WTC11 (cell line): ENCODE measurements at regions not wholly inside any gene's neighbourhood (a gene's known extent, or its start where the extent isn't known, plus 50 kb on each side); places are given as distances from the start of the nearest gene placed in this dataset.

Source experiments
- ATAC-seq: fragments of 200-7000 bp; cut with Tn5 transposase; 2 replicates; pipeline ENCODE4 v1.10.0; 2021; ENCODE audit warnings: mild to moderate bottlenecking, moderate library complexity
- CTCF ChIA-PET: fragments of 300-600 bp; sonication (Branson Sonifier 250); formaldehyde crosslinking; loops from one replicate; lab custom pipeline; 2021; ENCODE audit warnings: antibody characterized with exemption; lab: Charles Lee
- POLR2A ChIA-PET: fragments of 350-600 bp; sonication (Branson Sonifier 250); formaldehyde crosslinking; loops from one replicate; lab custom pipeline; 2021; ENCODE audit warnings: antibody characterized with exemption; lab: Charles Lee
- DNase-seq: peaks from one replicate; pipeline ENCODE4 v3.0.0; 2021; ENCODE audit warnings: low spot score
- H3K27ac Mint-ChIP-seq: 2 replicates; pipeline ENCODE4 v1.8.0; 2021; ENCODE audit warnings: mixed read lengths
- H3K27me3 Mint-ChIP-seq: 2 replicates; pipeline ENCODE4 v1.8.0; 2021; ENCODE audit warnings: low read depth, mild to moderate bottlenecking, moderate library complexity, mixed read lengths
- H3K36me3 Mint-ChIP-seq: 2 replicates; pipeline ENCODE4 v1.8.0; 2021; ENCODE audit warnings: mixed read lengths
- H3K4me1 Mint-ChIP-seq: 2 replicates; pipeline ENCODE4 v1.8.0; 2022; ENCODE audit warnings: mixed read lengths
- H3K4me3 Mint-ChIP-seq: 2 replicates; pipeline ENCODE4 v1.8.0; 2021; ENCODE audit warnings: mild to moderate bottlenecking, moderate library complexity, mixed read lengths
- H3K9me3 Mint-ChIP-seq: 2 replicates; pipeline ENCODE4 v1.8.0; 2021; ENCODE audit warnings: mixed read lengths
- ATF3 ChIP-seq: sonication (generic); formaldehyde crosslinking; conservative IDR thresholded peaks from 2 replicates; pipeline ENCODE4 v1.8.1; 2022; ENCODE audit warnings: mild to moderate bottlenecking, missing genetic modification reagents
- E2F1 ChIP-seq: sonication (generic); formaldehyde crosslinking; IDR thresholded peaks from 2 replicates; pipeline ENCODE4 v1.8.0; 2022; ENCODE audit warnings: mild to moderate bottlenecking, missing genetic modification reagents
- E2F4 ChIP-seq: sonication (generic); formaldehyde crosslinking; IDR thresholded peaks from 2 replicates; pipeline ENCODE4 v1.8.1; 2022; ENCODE audit warnings: low read depth, mild to moderate bottlenecking, moderate library complexity, missing genetic modification reagents, borderline replicate concordance
- EMX1 ChIP-seq: fragments of 250-450 bp; sonication (Bioruptor Pico); IDR thresholded peaks from 2 replicates; pipeline ENCODE4 v1.8.0; 2021; ENCODE audit warnings: mild to moderate bottlenecking
- GRHL2 ChIP-seq: fragments of 250-450 bp; sonication (Bioruptor Pico); IDR thresholded peaks from 2 replicates; pipeline ENCODE4 v1.8.0; 2022; ENCODE audit warnings: mild to moderate bottlenecking, moderate library complexity; ENCODE audit not compliant: insufficient replicate concordance, severe bottlenecking
- JAZF1 ChIP-seq: fragments of 250-450 bp; sonication (Bioruptor Pico); IDR thresholded peaks from 2 replicates; pipeline ENCODE4 v1.9.0; 2021; ENCODE audit warnings: moderate library complexity, mild to moderate bottlenecking, inconsistent platforms
- KAT7 ChIP-seq: sonication (generic); formaldehyde crosslinking; IDR thresholded peaks from 2 replicates; pipeline ENCODE4 v1.8.1; 2023; ENCODE audit warnings: missing genetic modification reagents, mild to moderate bottlenecking, borderline replicate concordance
- MLX ChIP-seq: sonication (generic); formaldehyde crosslinking; IDR thresholded peaks from 2 replicates; pipeline ENCODE4 v1.8.1; 2023; ENCODE audit warnings: mild to moderate bottlenecking, missing genetic modification reagents, moderate library complexity
- MXD4 ChIP-seq: fragments of 250-450 bp; sonication (Bioruptor Pico); IDR thresholded peaks from 2 replicates; pipeline ENCODE4 v1.8.0; 2021; ENCODE audit warnings: mild to moderate bottlenecking, moderate library complexity, borderline replicate concordance
- NR1H2 ChIP-seq: sonication (generic); formaldehyde crosslinking; IDR thresholded peaks from 2 replicates; pipeline ENCODE4 v1.9.0; 2021; ENCODE audit warnings: mild to moderate bottlenecking, moderate library complexity, missing genetic modification reagents
- OVOL2 ChIP-seq: fragments of 250-450 bp; sonication (Bioruptor Pico); IDR thresholded peaks from 2 replicates; pipeline ENCODE4 v1.9.0; 2021; ENCODE audit warnings: mild to moderate bottlenecking, borderline replicate concordance
- RORB ChIP-seq: fragments of 250-450 bp; sonication (Bioruptor Pico); IDR thresholded peaks from 2 replicates; pipeline ENCODE4 v1.9.0; 2021; ENCODE audit warnings: mild to moderate bottlenecking
- SP1 ChIP-seq: sonication (generic); formaldehyde crosslinking; conservative IDR thresholded peaks from 2 replicates; pipeline ENCODE4 v1.8.1; 2022; ENCODE audit warnings: missing genetic modification reagents
- TEAD4 ChIP-seq: sonication (generic); formaldehyde crosslinking; IDR thresholded peaks from 2 replicates; pipeline ENCODE4 v1.8.0; 2022; ENCODE audit warnings: mild to moderate bottlenecking, missing genetic modification reagents
- ZBTB21 ChIP-seq: sonication (generic); formaldehyde crosslinking; IDR thresholded peaks from 2 replicates; pipeline ENCODE4 v1.8.1; 2023; ENCODE audit warnings: mild to moderate bottlenecking, missing genetic modification reagents, borderline replicate concordance
- ZBTB43 ChIP-seq: sonication (generic); formaldehyde crosslinking; IDR thresholded peaks from 2 replicates; pipeline ENCODE4 v1.8.1; 2023; ENCODE audit warnings: mild to moderate bottlenecking, missing genetic modification reagents
- ZNF138 ChIP-seq: sonication (generic); formaldehyde crosslinking; conservative IDR thresholded peaks from 2 replicates; pipeline ENCODE4 v1.8.1; 2022; ENCODE audit warnings: mild to moderate bottlenecking, moderate library complexity, missing genetic modification reagents
- ZNF232 ChIP-seq: sonication (generic); formaldehyde crosslinking; IDR thresholded peaks from 2 replicates; pipeline ENCODE4 v1.8.0; 2022; ENCODE audit warnings: mild to moderate bottlenecking, missing genetic modification reagents
- ZNF512 ChIP-seq: sonication (generic); formaldehyde crosslinking; IDR thresholded peaks from 2 replicates; pipeline ENCODE4 v1.8.1; 2022; ENCODE audit warnings: missing genetic modification reagents, borderline replicate concordance
- ZNF671 ChIP-seq: fragments of 250-450 bp; sonication (Bioruptor Pico); IDR thresholded peaks from 2 replicates; pipeline ENCODE4 v1.8.0; 2021; ENCODE audit warnings: mild to moderate bottlenecking

- ChIA-PET CTCF (no interaction called here), POLR2A (no interaction called here)
- Mint-ChIP-seq H3K36me3 (peaks cover 28% of the 10 kb centered on the region), H3K27me3 (peaks cover 15% of the 10 kb centered on the region), H3K27ac (no peak overlapping the region), H3K9me3 (peaks cover 28% of the 10 kb centered on the region), H3K4me1 (peaks cover 7% of the 10 kb centered on the region; the same call in 1 of the 2 replicates), H3K4me3 (no peak overlapping the region)
- DNase-seq, result no peak
- TF ChIP-seq ZNF512 (no peak), MLX (CRISPR knock-in tag) (no peak), ZBTB43 (CRISPR knock-in tag) (no peak)
- no peak for ATAC-seq
These were observed 85.5 kb downstream of the YIPF5 start for GRCh38 chr5:144084971-144085370.

- H3K27ac Mint-ChIP-seq, result no peak overlapping the region
- POLR2A ChIA-PET, result no interaction called here
- TF ChIP-seq OVOL2 (CRISPR knock-in tag) (no peak), ZBTB21 (no peak), ATF3 (CRISPR knock-in tag) (no peak), ZNF512 (no peak), JAZF1 (CRISPR knock-in tag) (no peak), GRHL2 (CRISPR knock-in tag) (no peak), TEAD4 (CRISPR knock-in tag) (no peak), E2F4 (CRISPR knock-in tag) (no peak), ZNF138 (no peak), NR1H2 (no peak), MXD4 (CRISPR knock-in tag) (no peak), ZNF232 (CRISPR knock-in tag) (no peak), EMX1 (CRISPR knock-in tag) (no peak), RORB (no peak), E2F1 (CRISPR knock-in tag) (no peak), KAT7 (CRISPR knock-in tag) (no peak), ZNF671 (no peak), SP1 (CRISPR knock-in tag) (no peak)
- TF ChIP-seq, all 79 proteins: peak for 0
- Mint-ChIP-seq H3K36me3 (peaks cover 24% of the 10 kb centered on the region), H3K9me3 (peaks cover 24% of the 10 kb centered on the region), H3K27me3 (peaks cover 19% of the 10 kb centered on the region), H3K4me1 (peaks cover 7% of the 10 kb centered on the region; the same call in 1 of the 2 replicates), H3K4me3 (no peak overlapping the region)
- CTCF ChIA-PET, result no interaction called here
- DNase-seq (no peak), ATAC-seq (no peak)
These were observed 85.1 kb downstream of the YIPF5 start for GRCh38 chr5:144085381-144085780.
